Fibroblast of pulmonary artery (primary cell): ENCODE measurements at regions not wholly inside any gene's neighbourhood (a gene's known extent, or its start where the extent isn't known, plus 50 kb on each side); places are given as distances from the start of the nearest gene placed in this dataset.

Experiments used
- DNase-seq: peaks from one replicate; pipeline ENCODE4 v3.0.0-alpha.2; 2010; ENCODE audit warnings: low read depth
- H3K4me3 ChIP-seq: replicated peaks from 2 replicates; pipeline ENCODE4 v1.5.1; 2011; ENCODE audit warnings: low read depth, mild to moderate bottlenecking, control low read depth, low read length, moderate library complexity
- CTCF ChIP-seq: IDR thresholded peaks from 2 replicates; pipeline ENCODE4 v1.5.1; 2011; ENCODE audit warnings: mild to moderate bottlenecking, control low read depth, low read length, inconsistent platforms; ENCODE audit errors: missing control alignments

- TF ChIP-seq CTCF, result no peak
- no peak overlapping the region for H3K4me3 ChIP-seq
- no peak for DNase-seq
Measured at GRCh38 chr11:91792779-91793262, 431.8 kb upstream of the FAT3 start.

- DNase-seq, result no peak
- TF ChIP-seq CTCF, result no peak
- no peak overlapping the region for H3K4me3 ChIP-seq
Measured at GRCh38 chr11:91791171-91791468, 433.5 kb upstream of the FAT3 start.

GRCh38 chr11:91790346-91791170 is 434.1 kb upstream of the FAT3 start:
- DNase-seq, result no peak
- no peak overlapping the region for H3K4me3 ChIP-seq
- no peak for TF ChIP-seq CTCF

GRCh38 chr11:91788764-91789163 is 435.9 kb upstream of the FAT3 start:
- no peak for TF ChIP-seq CTCF
- no peak for DNase-seq
- H3K4me3 ChIP-seq, result no peak overlapping the region

GRCh38 chr11:91786097-91786496 is 438.5 kb upstream of the FAT3 start:
- no peak for DNase-seq
- H3K4me3 ChIP-seq, result no peak overlapping the region
- TF ChIP-seq CTCF, result no peak

- TF ChIP-seq CTCF, result no peak
- no peak overlapping the region for H3K4me3 ChIP-seq
- no peak for DNase-seq
Measured at GRCh38 chr11:91783173-91783572, 441.4 kb upstream of the FAT3 start.

GRCh38 chr11:91778758-91779157 is 445.9 kb upstream of the FAT3 start:
- DNase-seq, result no peak
- no peak for TF ChIP-seq CTCF
- H3K4me3 ChIP-seq, result no peak overlapping the region
